SKM-1 treated with dmso at 0.1 percent for 144 hours (cell line): ENCODE measurements at regions not wholly inside any gene's neighbourhood (a gene's known extent, or its start where the extent isn't known, plus 50 kb on each side); places are given as distances from the start of the nearest gene placed in this dataset.
"Not testable (repeated sequence)": the region's sequence is repeated elsewhere in the genome, so short reads cannot be mapped to it uniquely, and the experiment has no call there.

Experiments used
- DNase-seq: peaks from one replicate; lab custom pipeline; 2025; ENCODE audit not compliant: unreplicated experiment; lab: John Stamatoyannopoulos, UW

DNA sequence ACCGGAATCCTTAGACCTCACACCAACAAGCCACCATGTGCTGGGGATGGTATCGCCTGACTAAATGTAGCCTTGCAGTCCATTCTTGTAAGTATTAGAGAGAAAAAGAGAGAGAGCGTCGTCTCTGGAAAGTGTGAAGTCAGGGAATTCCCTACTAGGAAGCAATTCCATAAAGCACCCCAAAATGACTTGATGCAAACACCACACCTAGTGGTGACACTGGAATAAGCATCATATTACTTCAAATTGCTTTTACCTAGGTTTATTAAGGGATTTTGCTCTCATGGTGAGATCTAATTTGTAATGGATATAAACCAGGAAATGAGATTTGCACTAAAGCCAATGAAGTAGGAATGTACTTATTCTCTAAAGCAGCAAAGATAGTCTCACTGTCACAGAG is 111.4 kb upstream of the METTL9 start:
- not testable (repeated sequence) for DNase-seq

DNA sequence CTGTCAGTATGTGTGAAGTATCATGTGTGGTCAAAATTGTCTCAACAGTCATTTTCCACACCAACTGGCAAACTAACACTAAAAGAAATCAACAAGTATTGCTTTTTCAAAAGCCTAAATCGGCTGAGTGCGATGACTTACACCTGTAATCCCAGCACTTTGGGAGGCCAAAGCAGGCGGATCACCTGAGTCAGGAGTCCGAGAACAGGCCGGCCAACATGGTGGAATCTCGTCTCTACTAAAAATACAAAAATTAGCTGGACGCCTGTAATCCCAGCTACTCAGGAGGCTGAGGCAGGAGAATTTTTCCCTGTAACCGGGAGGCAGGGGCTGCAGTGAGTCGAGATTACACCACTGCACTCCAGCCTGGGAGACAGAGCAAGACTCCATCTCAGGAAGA is 100.3 kb upstream of the METTL9 start:
- DNase-seq, result not testable (repeated sequence)

DNA sequence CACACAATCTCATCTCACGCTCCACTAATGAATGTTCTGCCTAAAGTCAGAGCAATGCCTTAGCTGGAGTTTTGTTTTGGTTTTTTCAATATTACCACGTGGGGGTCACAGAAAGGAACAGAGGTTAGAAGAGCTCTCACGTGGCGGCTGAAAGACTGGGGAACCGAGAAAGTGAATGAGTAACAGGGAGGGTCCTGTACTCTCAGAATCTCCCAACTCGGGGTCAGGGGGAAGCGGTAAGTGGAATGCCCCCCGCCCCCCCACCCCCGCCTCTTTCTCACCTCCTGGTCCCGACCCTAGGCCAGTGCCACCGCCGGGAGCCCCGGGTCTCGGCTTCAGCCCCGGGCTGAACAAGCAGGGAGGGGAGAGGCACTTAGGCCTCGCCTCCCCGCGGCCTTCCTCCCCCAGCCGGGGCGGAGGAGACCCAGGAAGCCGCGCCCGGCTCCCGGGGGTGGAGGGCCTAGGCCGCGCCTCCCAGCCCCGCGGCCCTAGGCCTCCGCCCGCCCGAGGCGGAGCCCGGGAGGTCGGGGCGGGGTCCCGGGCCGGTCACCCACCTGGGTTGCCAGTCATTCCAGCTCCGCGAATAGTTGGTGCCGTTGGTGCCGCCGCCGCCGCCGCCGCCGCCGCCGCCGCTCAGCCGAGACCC is 98.0 kb upstream of the METTL9 start:
- not testable (repeated sequence) for DNase-seq

DNA sequence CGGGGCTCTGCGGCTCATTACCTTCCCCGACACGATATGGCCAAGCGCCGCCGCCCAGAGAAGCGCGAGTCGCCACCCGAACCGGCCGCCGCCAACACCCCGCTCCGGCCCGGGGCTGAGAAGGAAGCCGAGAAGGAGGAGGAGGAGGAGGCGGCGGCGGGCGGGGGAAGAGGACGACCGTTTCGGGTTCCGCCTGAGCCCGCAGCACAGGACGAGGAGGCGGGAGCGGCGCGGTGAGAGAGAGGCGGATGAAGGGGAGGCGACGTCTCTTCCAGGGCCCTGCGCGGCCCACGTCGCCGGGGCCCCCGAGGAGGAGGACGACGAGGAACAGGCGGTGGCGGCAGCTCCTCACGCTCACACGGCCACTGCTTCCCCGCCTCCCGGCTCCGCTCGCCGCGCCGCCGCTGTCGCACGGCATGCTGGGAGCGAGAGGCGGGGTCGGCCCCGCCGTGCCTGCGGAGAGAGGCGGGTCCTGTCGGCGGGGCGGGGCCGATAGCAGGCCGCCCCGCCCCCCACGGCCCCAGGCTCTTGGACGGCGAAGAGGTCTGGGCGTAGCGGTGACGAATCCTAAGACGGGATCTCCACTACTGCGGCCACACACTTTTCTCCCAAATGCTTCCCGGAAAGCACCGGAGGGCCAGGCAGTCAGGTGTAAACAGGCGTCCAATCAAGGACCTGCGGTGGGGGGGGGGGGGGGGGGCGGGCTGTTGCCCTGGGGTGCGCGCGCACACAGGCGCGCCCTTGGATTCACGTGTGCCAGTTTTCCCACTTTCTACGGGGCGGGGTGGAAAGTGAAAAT is 97.3 kb upstream of the METTL9 start:
- DNase-seq, result peak; percentile 60

DNA sequence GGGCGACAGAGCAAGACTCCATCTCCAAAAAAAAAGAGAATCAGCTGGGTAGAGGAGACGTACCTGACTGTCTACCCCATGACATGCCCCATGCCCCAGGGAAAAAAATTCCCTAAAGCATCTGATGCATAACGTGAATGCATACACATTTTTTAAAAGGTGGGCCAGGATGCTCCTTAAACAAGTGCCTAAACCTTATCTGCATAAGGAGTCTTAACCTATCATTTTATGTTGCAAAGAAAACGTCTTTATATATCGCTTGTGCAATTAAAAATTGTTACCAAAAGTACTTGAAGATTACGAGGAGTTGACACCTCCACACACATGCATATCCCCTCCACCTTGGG is 95.8 kb upstream of the METTL9 start:
- DNase-seq, result not testable (repeated sequence)

DNA sequence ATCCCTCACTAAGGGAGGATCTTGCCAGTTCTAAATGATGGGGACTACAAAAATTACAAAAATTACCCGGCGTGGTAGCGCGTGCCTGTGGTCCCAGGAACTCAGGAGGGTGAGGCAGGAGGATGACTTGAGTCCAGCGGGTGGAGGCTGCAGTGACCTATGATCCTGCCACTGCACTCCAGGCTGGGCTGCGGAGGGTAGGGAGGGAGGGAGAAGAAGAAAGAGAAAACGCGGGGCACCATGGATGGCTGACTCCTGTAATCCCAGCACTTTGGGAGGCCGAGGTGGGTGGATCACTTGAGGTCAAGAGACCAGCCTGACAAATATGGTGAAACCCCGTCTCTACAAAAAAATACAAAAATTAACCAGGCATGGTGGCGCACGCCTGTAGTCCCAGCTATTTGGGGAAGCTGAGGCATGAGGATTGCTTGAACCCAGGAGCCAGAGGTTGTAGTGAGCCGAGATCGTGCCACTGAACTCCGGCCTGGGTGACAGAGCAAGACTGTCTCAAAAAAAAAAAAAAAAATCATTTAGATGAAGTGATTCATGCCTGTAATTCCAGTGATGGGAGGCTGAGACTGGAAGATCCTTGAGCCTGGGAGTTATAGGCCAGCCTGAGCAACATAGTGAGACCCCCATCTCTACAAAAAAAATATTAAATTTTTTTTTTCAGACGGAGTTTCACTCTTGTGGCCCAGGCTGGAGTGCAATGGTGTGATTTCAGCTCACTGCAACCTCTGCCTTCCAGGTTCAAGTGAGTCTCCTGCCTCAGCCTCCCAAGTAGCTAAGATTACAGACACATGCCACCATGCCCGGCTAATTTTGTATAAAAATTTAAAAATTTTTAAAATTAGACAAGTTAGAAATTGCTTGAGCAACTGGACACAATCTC is 95.2 kb upstream of the METTL9 start:
- DNase-seq, result not testable (repeated sequence)

DNA sequence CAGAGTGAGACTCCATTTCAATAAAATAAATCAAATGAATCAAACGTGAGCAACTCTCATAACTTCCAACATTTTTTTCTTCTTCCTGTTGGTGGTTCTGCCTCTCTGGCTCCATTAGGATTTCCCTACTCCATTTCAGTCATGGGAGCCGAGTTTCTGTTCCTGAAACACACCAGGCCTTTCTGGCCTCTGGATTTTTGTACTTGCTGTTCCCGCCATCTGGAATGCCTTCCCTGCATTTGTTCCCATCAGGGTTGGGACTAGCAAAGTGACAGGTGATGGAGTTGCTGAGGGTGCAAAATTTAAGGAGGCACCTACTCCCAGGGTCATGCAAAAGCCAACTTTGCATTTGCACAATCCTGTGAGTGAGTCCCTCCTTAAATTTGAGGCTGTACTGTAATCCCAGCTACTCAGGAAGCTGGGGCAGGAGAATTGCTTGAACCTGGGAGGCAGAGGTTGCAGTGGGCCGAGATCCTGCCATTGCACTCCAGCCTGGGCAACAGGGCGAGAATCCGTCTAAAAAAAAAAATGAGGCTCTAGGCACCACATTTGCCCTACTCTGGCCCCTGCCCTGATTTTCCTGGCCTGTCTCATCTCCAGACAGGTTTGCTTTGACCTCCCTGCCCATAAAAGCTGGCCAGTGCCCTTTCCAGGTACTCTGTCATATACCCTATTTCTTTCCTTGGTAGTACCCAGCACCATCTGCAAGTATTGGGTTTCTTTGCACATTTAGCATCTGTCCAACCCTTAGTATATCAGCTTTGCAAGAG is 93.4 kb upstream of the METTL9 start:
- DNase-seq, result not testable (repeated sequence)

DNA sequence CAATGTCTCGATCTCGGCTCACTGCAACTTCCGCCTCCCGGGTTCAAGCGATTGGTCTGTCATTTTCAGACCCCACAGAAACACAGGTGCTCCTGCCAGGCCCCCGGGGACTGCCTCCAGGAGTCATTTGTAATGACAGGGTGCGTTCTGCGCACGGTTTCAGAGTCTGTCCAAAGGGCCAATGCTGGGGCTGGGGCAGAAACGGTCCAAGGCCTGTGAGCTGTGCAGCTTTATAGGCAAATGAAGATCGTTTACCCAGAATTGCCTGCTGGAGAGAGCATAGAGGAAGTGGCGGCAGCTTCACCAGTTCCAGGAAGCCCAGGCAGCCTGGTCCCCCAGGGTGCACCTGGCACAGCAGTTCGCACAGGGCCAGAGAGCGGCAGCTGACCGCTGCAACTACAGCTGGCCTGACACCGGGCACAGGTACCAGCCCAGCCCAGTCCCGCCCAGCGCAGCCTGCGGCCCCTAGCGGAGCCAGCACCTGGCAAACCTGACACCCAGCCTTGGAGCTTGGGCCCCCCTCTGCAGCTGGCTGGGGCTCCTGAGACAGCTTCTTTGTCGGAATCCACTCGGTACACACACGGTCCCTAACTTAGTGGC is 92.4 kb upstream of the METTL9 start:
- DNase-seq, result not testable (repeated sequence)

DNA sequence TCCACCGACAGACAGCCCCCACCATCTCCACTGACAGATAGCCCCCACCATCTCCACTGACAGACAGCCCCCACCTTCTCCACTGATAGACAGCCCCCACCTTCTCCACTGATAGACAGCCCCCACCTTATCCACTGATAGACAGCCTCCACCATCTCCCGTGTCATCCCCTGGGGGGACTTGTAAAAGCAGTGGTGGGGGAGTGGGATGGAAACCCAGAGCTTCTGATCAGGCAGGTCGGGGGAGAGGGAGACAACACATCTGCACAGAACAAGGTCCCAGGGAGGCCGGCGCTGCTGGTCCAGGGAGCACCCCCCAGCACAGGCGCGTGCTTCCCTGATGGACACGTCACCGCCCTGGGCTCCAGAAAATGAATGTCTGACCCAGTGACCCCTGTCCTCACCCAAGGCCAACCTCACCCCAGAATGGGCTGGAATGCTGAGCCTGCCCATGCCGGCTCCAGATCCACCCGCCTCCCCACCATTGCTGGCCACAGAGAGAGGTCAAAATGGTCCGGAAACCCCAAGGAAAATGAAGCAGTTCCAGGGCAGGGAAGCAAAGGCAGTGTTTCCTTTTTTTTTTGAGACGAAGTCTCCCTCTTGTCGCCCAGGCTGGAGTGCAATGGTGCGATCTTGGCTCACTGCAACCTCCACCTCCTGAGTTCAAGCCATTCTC is 91.6 kb upstream of the METTL9 start:
- DNase-seq, result not testable (repeated sequence)

DNA sequence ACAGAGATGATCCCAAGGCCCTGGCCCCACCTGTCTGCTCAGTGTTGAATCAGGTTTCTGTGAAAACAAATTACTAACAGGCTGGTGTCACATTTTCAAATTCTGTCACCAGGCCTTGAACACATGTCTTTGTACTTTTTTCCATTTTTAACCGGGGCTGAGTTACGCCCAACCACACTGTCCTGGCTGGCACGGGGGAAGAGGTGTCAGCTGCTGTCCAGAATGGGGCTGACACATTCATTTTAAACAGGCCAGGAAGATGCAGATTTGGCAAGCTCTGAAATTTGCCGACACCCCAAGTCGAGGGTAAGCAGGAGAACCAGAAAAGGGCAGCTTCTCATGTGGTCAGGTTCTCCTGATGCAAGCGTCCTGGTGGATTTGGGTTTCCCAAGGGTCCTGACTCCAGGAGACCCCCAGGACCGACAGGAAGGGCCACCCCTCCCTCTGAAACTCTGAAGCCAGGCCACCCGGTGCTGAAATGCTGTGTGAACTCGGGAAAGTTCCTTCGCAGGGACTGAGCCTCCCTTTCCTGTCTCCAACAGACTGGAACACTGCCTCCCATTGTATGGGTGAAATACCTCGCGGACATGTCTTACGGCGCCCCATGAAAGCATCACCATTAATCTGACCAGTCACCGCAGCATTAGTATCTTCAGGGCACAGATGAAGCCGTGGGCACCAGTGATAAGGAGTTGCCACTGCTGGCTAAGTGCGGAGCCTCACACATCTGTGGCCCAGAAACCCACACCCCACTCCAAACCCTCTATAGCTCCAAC is 90.5 kb upstream of the METTL9 start:
- not testable (repeated sequence) for DNase-seq

DNA sequence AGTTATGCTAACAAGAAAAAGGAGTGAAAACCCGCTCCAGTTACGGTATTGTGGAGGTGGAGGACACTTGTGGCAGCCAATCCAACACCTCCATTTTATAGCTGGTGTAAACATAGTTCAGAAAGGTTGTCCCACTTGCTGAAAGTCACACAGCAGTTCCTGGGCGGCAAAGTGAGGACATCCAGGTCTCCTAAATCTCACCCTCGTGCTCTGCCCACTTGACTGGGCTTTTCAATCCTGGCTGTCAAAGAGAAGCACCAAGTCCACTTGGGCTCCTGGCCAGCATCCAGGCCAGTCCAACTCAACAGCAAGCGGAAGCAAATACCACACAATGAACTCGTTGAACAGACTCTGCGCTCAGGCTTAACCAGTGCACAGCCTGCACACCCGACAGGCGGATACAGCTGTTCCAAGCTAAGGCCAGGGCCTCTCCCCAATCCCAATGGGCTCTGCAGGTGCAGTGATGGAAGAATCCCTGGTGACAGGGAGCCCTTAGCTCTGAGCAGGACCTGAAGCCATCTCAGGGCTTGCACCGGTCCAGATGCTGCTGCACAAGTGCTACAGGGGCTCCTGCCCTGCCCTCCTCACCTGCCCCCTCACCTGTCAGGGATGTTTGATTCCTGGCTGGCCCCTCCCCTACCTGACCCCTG is 89.8 kb upstream of the METTL9 start:
- DNase-seq, result not testable (repeated sequence)

DNA sequence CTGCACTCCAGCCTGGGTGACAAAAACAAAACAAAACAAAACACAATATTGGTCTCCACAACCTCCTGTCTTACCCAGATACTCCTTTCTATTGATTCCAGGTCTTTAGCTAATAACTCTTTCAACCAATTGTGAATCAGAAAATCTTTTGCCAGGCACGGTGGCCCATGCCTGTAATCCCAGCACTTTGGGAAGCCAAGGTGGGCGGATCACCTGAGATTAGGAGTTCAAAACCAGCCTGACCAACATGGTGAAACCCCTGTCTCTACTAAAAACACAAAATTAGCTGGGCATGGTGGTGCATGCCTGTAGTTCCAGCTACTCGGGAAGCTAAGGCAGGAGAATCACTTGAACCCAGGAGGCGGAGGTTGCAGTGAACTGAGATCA is 88.5 kb upstream of the METTL9 start:
- not testable (repeated sequence) for DNase-seq

DNA sequence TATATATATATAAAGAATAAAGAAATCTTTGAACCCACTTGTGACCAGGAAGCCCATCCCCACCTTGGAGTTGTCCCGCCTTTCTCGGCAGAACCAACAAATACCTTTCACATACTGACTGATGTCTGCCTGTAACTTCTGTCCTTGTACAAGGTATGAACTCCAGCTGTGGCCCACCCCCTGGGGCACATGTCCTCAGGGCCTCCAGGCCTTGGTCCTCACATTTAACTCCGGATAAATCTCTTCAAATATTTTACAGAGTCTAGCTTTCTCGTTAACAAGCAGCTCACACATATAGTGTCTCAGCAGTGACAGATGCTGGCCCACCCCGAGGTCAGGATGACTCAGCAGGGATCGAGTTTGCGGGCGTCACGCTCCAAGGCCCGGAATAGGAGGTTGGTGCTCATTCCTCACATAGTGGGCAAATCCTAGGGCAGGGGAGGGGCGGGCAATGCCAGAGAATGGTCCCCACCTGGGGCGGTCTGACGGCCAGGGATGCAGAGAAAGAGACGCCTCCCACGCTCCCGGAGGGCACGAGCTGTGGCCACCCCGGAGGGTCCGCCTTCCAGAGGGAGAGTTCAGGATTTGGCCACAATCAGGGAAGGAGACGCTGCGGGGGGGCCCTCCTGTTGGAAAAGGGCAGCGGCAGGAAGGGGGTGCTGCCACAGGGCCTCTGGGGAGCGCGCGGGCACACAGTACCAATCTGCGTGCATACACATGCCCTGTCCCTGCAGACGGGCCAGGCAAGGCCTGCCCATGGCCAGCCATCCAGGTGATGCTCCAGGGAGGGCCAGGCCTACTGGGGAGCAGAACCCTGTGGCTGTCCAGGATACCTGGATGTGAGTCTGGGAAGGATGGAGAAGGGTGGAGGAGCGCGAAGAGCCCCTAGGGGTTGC is 87.8 kb upstream of the METTL9 start:
- DNase-seq, result not testable (repeated sequence)

DNA sequence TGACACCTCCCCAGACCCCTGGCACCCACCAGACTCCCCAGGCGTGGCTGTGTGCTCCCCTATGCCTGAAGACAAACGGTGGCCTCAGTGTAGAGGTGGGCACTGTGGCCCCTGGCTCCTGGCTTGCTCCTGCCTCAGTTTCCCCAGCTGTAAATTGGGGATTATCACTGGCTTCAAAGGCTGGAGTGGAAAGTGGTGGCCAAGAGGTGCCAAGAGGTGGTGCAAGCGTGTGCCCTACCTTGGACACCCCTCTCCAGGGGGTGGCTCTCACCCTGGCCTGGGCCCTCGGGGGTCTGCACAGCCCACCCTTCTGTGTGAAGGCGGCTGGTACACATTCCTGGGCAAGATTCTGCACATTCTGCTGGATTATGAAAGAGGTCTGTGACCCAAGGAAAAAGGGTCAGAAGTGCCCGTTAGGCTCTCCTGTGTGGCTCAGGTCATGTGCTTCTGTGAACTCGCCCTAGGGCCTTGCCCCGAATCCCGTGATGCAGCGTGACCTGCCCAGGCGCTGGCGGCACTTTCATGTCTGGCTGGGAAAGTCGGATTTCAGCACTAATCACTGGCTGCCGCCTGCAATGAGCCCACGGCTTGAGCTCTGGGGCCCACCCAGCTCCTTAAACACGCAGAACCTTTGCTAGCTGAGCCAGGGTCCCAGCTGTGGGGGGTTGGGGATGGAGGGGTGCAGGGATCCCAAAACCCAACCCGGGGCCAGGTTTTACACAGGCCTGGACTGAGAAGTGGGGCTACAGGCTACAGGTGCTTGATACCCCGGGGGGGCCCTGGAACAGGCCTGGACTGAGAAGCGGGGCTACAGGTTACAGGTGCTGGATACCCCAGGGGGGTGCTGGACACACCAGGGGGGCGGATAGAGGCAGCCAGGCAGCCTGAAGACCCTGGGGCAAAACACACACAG is 86.8 kb upstream of the METTL9 start:
- DNase-seq, result not testable (repeated sequence)

DNA sequence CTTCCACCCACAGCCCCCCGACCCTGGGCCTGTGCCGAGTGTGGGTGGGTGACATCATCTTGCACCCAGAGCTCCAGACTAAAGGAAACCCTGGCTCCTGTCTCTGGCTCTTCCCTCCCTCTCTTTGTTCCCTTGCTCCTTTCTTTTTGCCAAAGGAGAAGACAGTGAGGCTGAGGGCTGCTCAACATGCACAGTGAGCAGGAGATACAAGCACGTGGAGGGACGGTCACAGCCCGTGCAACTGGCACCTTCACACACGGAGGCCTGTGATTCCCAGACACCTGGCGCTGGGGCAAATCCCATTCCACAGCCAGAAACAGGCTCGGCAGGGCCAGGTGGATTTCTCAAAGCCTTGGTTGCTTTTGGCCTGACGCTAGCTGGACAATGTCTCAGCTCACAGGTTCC is 86.0 kb upstream of the METTL9 start:
- not testable (repeated sequence) for DNase-seq

DNA sequence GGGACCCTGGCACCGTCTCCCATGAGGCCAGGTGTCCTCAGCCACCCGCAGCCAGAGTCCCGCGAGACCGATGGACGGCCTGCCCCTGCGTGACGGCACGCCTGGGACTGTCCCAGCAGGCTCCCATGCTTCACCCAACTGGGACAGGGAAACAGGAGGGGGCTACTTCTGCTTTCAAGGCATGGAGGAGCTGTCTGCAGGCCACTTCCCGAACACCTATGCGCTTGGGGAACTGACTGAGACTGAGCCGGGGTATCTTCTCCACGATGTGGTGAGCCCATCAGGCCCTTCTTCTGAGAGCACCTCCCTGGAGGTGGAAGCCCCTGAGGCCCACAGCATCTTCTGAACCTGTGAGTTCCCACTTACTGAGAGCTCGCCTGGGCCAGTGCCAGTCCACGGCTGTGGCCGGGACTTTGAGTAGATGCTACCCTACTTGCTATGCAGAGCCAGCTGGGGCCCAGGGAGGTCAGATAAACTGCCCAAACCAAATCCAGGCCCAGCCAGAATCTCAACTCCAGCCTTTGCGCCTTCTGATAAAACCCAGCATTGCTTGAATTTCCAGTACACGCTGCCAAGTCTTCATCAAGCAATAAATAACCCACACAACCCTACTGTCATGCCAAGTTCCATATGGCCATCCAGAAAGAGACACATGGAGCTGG is 85.4 kb upstream of the METTL9 start:
- not testable (repeated sequence) for DNase-seq
